ENCODE measurements at regions not wholly inside any gene's neighbourhood (a gene's known extent, or its start where the extent isn't known, plus 50 kb on each side); places are given as distances from the start of the nearest gene placed in this dataset.

DNA sequence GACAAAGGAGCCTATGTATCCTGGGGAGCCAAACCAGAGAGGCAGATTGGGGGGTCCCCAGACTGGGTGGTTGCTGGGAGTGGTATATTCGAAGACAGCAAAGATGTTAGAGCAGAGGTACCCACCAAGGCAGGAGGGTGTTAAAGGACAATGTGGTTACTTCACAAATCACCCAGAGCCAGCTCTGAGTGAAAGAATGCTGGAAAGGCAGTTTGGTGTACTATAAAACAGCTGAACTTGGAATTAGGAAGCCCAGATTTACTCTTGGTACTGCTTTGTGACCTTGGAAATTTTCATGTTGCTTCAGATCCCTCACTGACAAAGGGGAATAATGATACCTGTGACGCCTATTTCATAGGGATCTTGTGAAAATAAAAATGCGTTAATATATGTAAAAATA is 121.6 kb downstream of the CD164 start:
- no TSS peak for BruUV-seq (replicated peaks)
- Histone ChIP-seq H3K9me3 (ENCODE audit: control insufficient read depth, insufficient read depth, low read depth, low read length) (no peaks in the 10 kb centered on the region), H3K4me1 (ENCODE audit: control insufficient read depth, insufficient read depth, low read length) (no peaks in the 10 kb centered on the region), H3K27ac (ENCODE audit: low read length) (no peak overlapping the region), H3K27me3 (ENCODE audit: control insufficient read depth, insufficient read depth, low read length) (no peaks in the 10 kb centered on the region; the same call in 1 of the 2 replicates), H3K36me3 (ENCODE audit: control insufficient read depth, insufficient read depth, low read length) (no peaks in the 10 kb centered on the region), H3K4me3 (ENCODE audit: low read depth in 2 of 2, low read length in 2 of 2) (no peak overlapping the region)
- ATAC-seq (no peak), DNase-seq (ENCODE audit: low read depth, low spot score) (no peak)
- CTCF ChIA-PET: no interaction called here
- intact Hi-C loops (cut with micrococcal nuclease; ENCODE audit: unreplicated experiment): no loop called here
- POLR2A ChIA-PET: no interaction called here
- in situ Hi-C loops (cut with HindIII; ENCODE audit: low pct_unique_long_range_greater_than_20kb, low sequenced_read_pairs): no loop called here
- no peak for TF ChIP-seq REST (IDR thresholded peaks at IDR 0.05; ENCODE audit: insufficient read depth in 1 of 2, low read depth in 2 of 2, low read length in 1 of 2)
- TF ChIP-seq, protein P1, sequence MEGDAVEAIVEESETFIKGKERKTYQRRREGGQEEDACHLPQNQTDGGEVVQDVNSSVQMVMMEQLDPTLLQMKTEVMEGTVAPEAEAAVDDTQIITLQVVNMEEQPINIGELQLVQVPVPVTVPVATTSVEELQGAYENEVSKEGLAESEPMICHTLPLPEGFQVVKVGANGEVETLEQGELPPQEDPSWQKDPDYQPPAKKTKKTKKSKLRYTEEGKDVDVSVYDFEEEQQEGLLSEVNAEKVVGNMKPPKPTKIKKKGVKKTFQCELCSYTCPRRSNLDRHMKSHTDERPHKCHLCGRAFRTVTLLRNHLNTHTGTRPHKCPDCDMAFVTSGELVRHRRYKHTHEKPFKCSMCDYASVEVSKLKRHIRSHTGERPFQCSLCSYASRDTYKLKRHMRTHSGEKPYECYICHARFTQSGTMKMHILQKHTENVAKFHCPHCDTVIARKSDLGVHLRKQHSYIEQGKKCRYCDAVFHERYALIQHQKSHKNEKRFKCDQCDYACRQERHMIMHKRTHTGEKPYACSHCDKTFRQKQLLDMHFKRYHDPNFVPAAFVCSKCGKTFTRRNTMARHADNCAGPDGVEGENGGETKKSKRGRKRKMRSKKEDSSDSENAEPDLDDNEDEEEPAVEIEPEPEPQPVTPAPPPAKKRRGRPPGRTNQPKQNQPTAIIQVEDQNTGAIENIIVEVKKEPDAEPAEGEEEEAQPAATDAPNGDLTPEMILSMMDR (IDR thresholded peaks at IDR 0.05): no peak
- no peak for TF ChIP-seq TCF7L2 (IDR thresholded peaks at IDR 0.05; ENCODE audit: low read depth, low read length)
- TF ChIP-seq SIN3A (IDR thresholded peaks at IDR 0.05; ENCODE audit: borderline replicate concordance, insufficient read depth, low read depth, low read length): no peak
- no peak for TF ChIP-seq POLR2AphosphoS5 (IDR thresholded peaks at IDR 0.05; ENCODE audit: low read depth, low read length)

- TF ChIP-seq SIN3A (IDR thresholded peaks at IDR 0.05; ENCODE audit: borderline replicate concordance, insufficient read depth, low read depth, low read length): no peak
- TF ChIP-seq REST (IDR thresholded peaks at IDR 0.05; ENCODE audit: insufficient read depth in 1 of 2, low read depth in 2 of 2, low read length in 1 of 2): no peak
- no peak for TF ChIP-seq POLR2AphosphoS5 (IDR thresholded peaks at IDR 0.05; ENCODE audit: low read depth, low read length)
- TF ChIP-seq TCF7L2 (IDR thresholded peaks at IDR 0.05; ENCODE audit: low read depth, low read length): no peak
- TF ChIP-seq, protein P1 (IDR thresholded peaks at IDR 0.05): no peak
- in situ Hi-C loops (cut with HindIII; ENCODE audit: low pct_unique_long_range_greater_than_20kb, low sequenced_read_pairs) (no loop called here), intact Hi-C loops (cut with micrococcal nuclease; ENCODE audit: unreplicated experiment) (no loop called here)
- H3K9me3 ChIP-seq (ENCODE audit: control insufficient read depth, insufficient read depth, low read depth, low read length): no peaks in the 10 kb centered on the region
- no peaks in the 10 kb centered on the region; the same call in 1 of the 2 replicates for H3K27me3 ChIP-seq (ENCODE audit: control insufficient read depth, insufficient read depth, low read length)
- DNase-seq (ENCODE audit: low read depth, low spot score): no peak
- H3K27ac ChIP-seq (ENCODE audit: low read length): no peak overlapping the region
- no peaks in the 10 kb centered on the region for H3K4me1 ChIP-seq (ENCODE audit: control insufficient read depth, insufficient read depth, low read length)
- BruUV-seq (replicated peaks): no TSS peak
- POLR2A ChIA-PET: no interaction called here
- CTCF ChIA-PET: no interaction called here
- no peaks in the 10 kb centered on the region for H3K36me3 ChIP-seq (ENCODE audit: control insufficient read depth, insufficient read depth, low read length)
- no peak overlapping the region for H3K4me3 ChIP-seq (ENCODE audit: low read depth in 2 of 2, low read length in 2 of 2)
- ATAC-seq: no peak
Measured at GRCh38 chr6:109260126-109260525, 122.1 kb downstream of the CD164 start.
